Vagina (tissue), 2 donors: ENCODE measurements at regions not wholly inside any gene's neighbourhood (a gene's known extent, or its start where the extent isn't known, plus 50 kb on each side); places are given as distances from the start of the nearest gene placed in this dataset.
A peak's percentile ranks its signal among the peaks of the same experiment; 100 is the strongest.

Source experiments
- DNase-seq, 2 donors: peaks; one replicate each; pipeline ENCODE4 v3.0.0-alpha.2; 2017; ENCODE audit errors: extremely low spot score in 2 of 2
- H3K27ac ChIP-seq: fragments of 200-600 bp; sonication (generic); one replicate; pipeline ENCODE4 v1.5.1; 2019
- H3K27me3 ChIP-seq: fragments of 200-600 bp; sonication (generic); one replicate; pipeline ENCODE4 v1.5.1; 2019
- H3K36me3 ChIP-seq, 2 donors: fragments of 200-600 bp; sonication (generic); one replicate each; pipeline ENCODE4 v1.5.1; 2017 to 2019
- H3K4me1 ChIP-seq: fragments of 200-600 bp; sonication (generic); one replicate; pipeline ENCODE4 v1.5.1; 2019
- H3K4me3 ChIP-seq, 2 donors: fragments of 200-600 bp; sonication (generic); 1 replicate in 1 of 2; 2 replicates in 1 of 2; pipeline ENCODE4 v1.5.1; 2016 to 2019
- H3K9me3 ChIP-seq: fragments of 200-600 bp; sonication (generic); one replicate; pipeline ENCODE4 v1.5.1; 2019
- CTCF ChIP-seq, 3 experiments: fragments of 450-650 bp in 2 of 3; fragments of 200-600 bp in 1 of 3; sonication (generic) in 1 of 3; IDR thresholded peaks; one replicate each; pipeline ENCODE4 v1.5.1; 2017 to 2019; ENCODE audit warnings: antibody characterized with exemption in 3 of 3, mild to moderate bottlenecking in 2 of 3, moderate library complexity in 2 of 3
- POLR2A ChIP-seq, 2 donors: fragments of 450-650 bp; IDR thresholded peaks; one replicate each; pipeline ENCODE4 v1.6.1; 2017; ENCODE audit warnings: antibody characterized with exemption in 2 of 2, mild to moderate bottlenecking in 2 of 2, moderate library complexity in 2 of 2
- POLR2AphosphoS5 ChIP-seq, 2 donors: sonication (generic); formaldehyde crosslinking; IDR thresholded peaks; one replicate each; pipeline ENCODE4 v1.9.0; 2017; ENCODE audit warnings: antibody characterized with exemption in 2 of 2, mild to moderate bottlenecking in 2 of 2, low read depth in 1 of 2; ENCODE audit not compliant: insufficient read depth in 1 of 2
- intact Hi-C: fragments of 100-400 bp; cut with DNase I; formaldehyde crosslinking; loops from one replicate; pipeline ENCODE4 v1.15.1; 2023

DNA sequence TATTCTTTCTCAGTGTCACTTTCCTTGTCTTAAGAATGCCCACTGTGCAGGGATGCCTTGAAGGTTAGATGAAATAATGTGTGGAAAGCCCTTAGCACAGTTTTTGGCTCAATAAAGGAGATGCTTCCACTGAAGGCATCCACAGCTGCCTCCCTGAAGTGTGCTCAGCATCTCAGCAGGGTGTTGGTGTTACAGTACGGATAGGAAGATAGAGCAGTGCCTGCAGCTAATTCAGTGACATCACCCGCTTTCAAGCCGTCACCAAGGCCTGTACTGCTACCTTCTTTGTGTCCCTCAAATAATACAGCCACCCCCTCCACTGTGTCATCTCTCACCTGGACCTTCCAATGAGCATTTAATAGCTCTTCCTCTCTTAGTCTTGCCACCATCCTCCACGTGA, 59.0 kb downstream of the NDUFS5 start:
- TF ChIP-seq POLR2AphosphoS5 (IDR thresholded peaks at IDR 0.05; ENCODE audit: insufficient read depth in 1 of 2, low read depth in 1 of 2) (no peak), CTCF (IDR thresholded peaks at IDR 0.05) (no peak), POLR2A (IDR thresholded peaks at IDR 0.05) (no peak)
- Histone ChIP-seq H3K9me3 (no peaks in the 10 kb centered on the region), H3K4me3 (no peak overlapping the region), H3K27me3 (no peaks in the 10 kb centered on the region), H3K27ac (no peak overlapping the region), H3K36me3 (no peaks in the 10 kb centered on the region), H3K4me1 (peaks cover 45% of the 10 kb centered on the region)
- intact Hi-C loops: loop anchor here (10.0 kb wide), 1 partner anchor 60 kb away; the partner anchor contains the start of gene NDUFS5
- no peak for DNase-seq

DNA sequence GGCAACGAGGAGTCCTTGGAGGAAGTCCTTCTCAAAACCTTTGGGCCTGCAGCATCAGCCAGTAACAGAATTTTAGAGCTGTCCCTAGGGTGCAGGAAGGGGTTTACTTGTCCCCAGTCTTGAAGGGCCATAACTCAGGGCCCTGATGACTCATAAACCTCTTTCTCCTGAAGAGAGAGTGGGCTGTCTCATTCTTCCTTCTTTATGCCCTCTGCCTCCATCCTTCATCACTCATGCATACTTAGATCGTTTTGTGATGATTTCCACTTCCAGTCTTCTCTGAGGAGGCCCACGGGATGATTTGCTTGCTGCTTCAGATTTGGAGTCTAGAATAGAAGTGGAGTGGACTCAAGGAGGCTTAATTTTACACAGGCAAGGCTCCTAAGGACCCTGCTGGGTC, 60.2 kb downstream of the NDUFS5 start:
- TF ChIP-seq CTCF (IDR thresholded peaks at IDR 0.05): no peak
- TF ChIP-seq POLR2AphosphoS5 (IDR thresholded peaks at IDR 0.05; ENCODE audit: insufficient read depth in 1 of 2, low read depth in 1 of 2): no peak
- no peak for TF ChIP-seq POLR2A (IDR thresholded peaks at IDR 0.05)
- Histone ChIP-seq H3K9me3 (no peaks in the 10 kb centered on the region), H3K4me3 (no peak overlapping the region), H3K4me1 (peaks cover 56% of the 10 kb centered on the region), H3K27me3 (no peaks in the 10 kb centered on the region), H3K36me3 (no peaks in the 10 kb centered on the region), H3K27ac (peak overlapping the region; percentile 51)
- no peak for DNase-seq
- intact Hi-C loops: loop anchor here (10.0 kb wide), 1 partner anchor 62 kb away; the partner anchor contains the start of gene NDUFS5

GRCh38 chr1:39086865-39087409, 60.8 kb downstream of the NDUFS5 start:
- Histone ChIP-seq H3K36me3 (no peaks in the 10 kb centered on the region), H3K9me3 (no peaks in the 10 kb centered on the region), H3K27ac (peak overlapping the region; percentile 51), H3K4me1 (peaks cover 57% of the 10 kb centered on the region), H3K4me3 (no peak overlapping the region), H3K27me3 (no peaks in the 10 kb centered on the region)
- no peak for DNase-seq
- intact Hi-C loops: loop anchor here (10.0 kb wide), 1 partner anchor 62 kb away; the partner anchor contains the start of gene NDUFS5
- TF ChIP-seq CTCF (IDR thresholded peaks at IDR 0.05) (no peak), POLR2A (IDR thresholded peaks at IDR 0.05) (no peak), POLR2AphosphoS5 (IDR thresholded peaks at IDR 0.05; ENCODE audit: insufficient read depth in 1 of 2, low read depth in 1 of 2) (no peak)

DNA sequence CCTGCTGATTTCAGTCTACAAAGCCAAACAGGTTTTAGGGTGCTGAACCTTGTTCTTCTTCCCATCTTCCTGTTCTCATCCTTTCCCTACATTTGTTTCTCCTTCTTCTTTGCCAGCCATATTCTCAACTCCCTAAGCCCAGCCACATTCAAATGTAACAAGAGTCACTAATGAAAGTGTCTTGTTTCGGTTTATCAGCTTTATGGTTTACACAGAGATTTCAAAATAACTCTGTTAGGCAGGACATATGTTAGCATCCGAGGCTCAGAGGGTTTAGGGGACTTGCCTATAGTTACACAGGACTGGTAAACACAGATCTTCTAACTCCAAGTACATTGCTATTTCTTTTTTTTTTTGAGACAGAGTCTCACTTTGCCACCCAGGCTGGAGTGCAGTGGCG, 61.3 kb downstream of the NDUFS5 start:
- no peaks in the 10 kb centered on the region for H3K36me3 ChIP-seq
- DNase-seq: no peak
- no peaks in the 10 kb centered on the region for H3K27me3 ChIP-seq
- peaks cover 57% of the 10 kb centered on the region for H3K4me1 ChIP-seq
- H3K27ac ChIP-seq: peak overlapping the region; percentile 51
- no peaks in the 10 kb centered on the region for H3K9me3 ChIP-seq
- TF ChIP-seq POLR2A (IDR thresholded peaks at IDR 0.05) (no peak), POLR2AphosphoS5 (IDR thresholded peaks at IDR 0.05; ENCODE audit: insufficient read depth in 1 of 2, low read depth in 1 of 2) (no peak), CTCF (IDR thresholded peaks at IDR 0.05) (no peak)
- intact Hi-C loops: loop anchor here (10.0 kb wide), 1 partner anchor 63 kb away; the partner anchor contains the start of gene NDUFS5
- H3K4me3 ChIP-seq: no peak overlapping the region

- intact Hi-C loops: loop anchor here (10.0 kb wide), 1 partner anchor 64 kb away; the partner anchor contains the start of gene NDUFS5
- no peaks in the 10 kb centered on the region for H3K9me3 ChIP-seq
Measured at GRCh38 chr1:39088658-39089057, 62.5 kb downstream of the NDUFS5 start.

More at GRCh38 chr1:39088658-39089057, 62.5 kb downstream of the NDUFS5 start:
- Histone ChIP-seq H3K4me3 (no peak overlapping the region), H3K27me3 (no peaks in the 10 kb centered on the region), H3K4me1 (peaks cover 53% of the 10 kb centered on the region), H3K27ac (no peak overlapping the region), H3K36me3 (no peaks in the 10 kb centered on the region)
- TF ChIP-seq POLR2A (IDR thresholded peaks at IDR 0.05) (no peak), POLR2AphosphoS5 (IDR thresholded peaks at IDR 0.05; ENCODE audit: insufficient read depth in 1 of 2, low read depth in 1 of 2) (no peak), CTCF (IDR thresholded peaks at IDR 0.05) (no peak)
- no peak for DNase-seq
